ENCODE measurements at regions not wholly inside any gene's neighbourhood (a gene's known extent, or its start where the extent isn't known, plus 50 kb on each side); places are given as distances from the start of the nearest gene placed in this dataset.

DNA sequence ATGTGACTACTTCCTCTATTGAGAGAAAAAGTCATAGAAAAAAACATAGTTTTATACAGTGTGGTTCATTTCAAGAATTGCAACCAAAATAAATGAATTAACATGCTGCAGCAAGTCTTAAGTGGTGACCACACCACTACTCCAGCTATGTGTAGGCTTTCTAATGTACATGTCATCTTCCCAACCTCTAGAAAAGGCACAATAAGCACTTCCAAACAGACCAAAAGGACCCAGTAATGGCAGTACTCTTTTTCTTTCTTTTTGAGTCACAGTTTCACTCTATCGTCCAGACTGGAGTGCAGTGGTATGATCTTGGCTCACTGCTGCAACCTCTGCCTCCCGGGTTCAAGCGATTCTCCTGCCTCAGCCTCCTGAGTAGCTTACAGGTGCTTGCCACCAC lies 219.3 kb upstream of the KBTBD8 start:
- TF ChIP-seq, protein P1, sequence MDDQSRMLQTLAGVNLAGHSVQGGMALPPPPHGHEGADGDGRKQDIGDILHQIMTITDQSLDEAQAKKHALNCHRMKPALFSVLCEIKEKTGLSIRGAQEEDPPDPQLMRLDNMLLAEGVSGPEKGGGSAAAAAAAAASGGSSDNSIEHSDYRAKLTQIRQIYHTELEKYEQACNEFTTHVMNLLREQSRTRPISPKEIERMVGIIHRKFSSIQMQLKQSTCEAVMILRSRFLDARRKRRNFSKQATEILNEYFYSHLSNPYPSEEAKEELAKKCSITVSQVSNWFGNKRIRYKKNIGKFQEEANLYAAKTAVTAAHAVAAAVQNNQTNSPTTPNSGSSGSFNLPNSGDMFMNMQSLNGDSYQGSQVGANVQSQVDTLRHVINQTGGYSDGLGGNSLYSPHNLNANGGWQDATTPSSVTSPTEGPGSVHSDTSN (CRISPR knock-in tag; IDR thresholded peaks at IDR 0.05) = no peak
- TF ChIP-seq SP3 (tag by site-specific recombination; IDR thresholded peaks at IDR 0.05) (no peak), ZNF175 (tag by site-specific recombination; IDR thresholded peaks at IDR 0.05) (no peak)

Data from HEK293 (cell line).